ENCODE measurements at regions not wholly inside any gene's neighbourhood (a gene's known extent, or its start where the extent isn't known, plus 50 kb on each side); places are given as distances from the start of the nearest gene placed in this dataset.

- no peak for TF ChIP-seq CTCF (IDR thresholded peaks at IDR 0.05; ENCODE audit: low read depth, low read length, poor library complexity, severe bottlenecking)
- TF ChIP-seq EZH2phosphoT487 (IDR thresholded peaks at IDR 0.05; ENCODE audit: borderline replicate concordance, low read length) = no peak
Measured at GRCh38 chrX:134146493-134146892, 90.5 kb upstream of the CCDC160 start.

Data from DOHH2 (cell line).